H9 (cell line): ENCODE measurements at regions not wholly inside any gene's neighbourhood (a gene's known extent, or its start where the extent isn't known, plus 50 kb on each side); places are given as distances from the start of the nearest gene placed in this dataset.

Experiments
- DNase-seq: peaks from one replicate; pipeline ENCODE4 v3.0.0-alpha.2; 2017
- H2AFZ ChIP-seq: one replicate; pipeline ENCODE4 v1.6.1; 2013; ENCODE audit warnings: mild to moderate bottlenecking, low read length, control low read depth, moderate library complexity
- H2AK5ac ChIP-seq: 2 replicates; pipeline ENCODE4 v1.6.1; 2013; ENCODE audit warnings: low read length, control low read depth, mixed read lengths; ENCODE audit not compliant: insufficient read length
- H2BK120ac ChIP-seq: one replicate; pipeline ENCODE4 v1.6.1; 2013; ENCODE audit warnings: low read depth, mild to moderate bottlenecking, low read length, control low read depth, inconsistent platforms; ENCODE audit not compliant: poor library complexity, severe bottlenecking
- H2BK12ac ChIP-seq: 2 replicates; pipeline ENCODE4 v1.6.1; 2013; ENCODE audit warnings: low read length, control low read depth, mixed read lengths, low read depth; ENCODE audit not compliant: insufficient read length
- H2BK15ac ChIP-seq: 2 replicates; pipeline ENCODE4 v1.6.1; 2013; ENCODE audit warnings: low read depth, low read length, control low read depth
- H2BK20ac ChIP-seq: one replicate; pipeline ENCODE4 v1.6.1; 2013; ENCODE audit warnings: low read depth, mild to moderate bottlenecking, low read length, control low read depth, inconsistent platforms; ENCODE audit not compliant: poor library complexity, severe bottlenecking
- H2BK5ac ChIP-seq: 2 replicates; pipeline ENCODE4 v1.6.1; 2013; ENCODE audit warnings: low read length, control low read depth, mixed read lengths; ENCODE audit not compliant: insufficient read length
- H3K14ac ChIP-seq: 2 replicates; pipeline ENCODE4 v1.6.1; 2013; ENCODE audit warnings: low read length, control low read depth; ENCODE audit not compliant: insufficient read depth
- H3K18ac ChIP-seq: 2 replicates; pipeline ENCODE4 v1.6.1; 2013; ENCODE audit warnings: low read depth, mild to moderate bottlenecking, mixed read lengths, low read length, control low read depth; ENCODE audit not compliant: insufficient read length
- H3K23ac ChIP-seq: 2 replicates; pipeline ENCODE4 v1.6.1; 2013; ENCODE audit warnings: low read length, control low read depth, mixed read lengths, low read depth; ENCODE audit not compliant: insufficient read length
- H3K23me2 ChIP-seq: 2 replicates; pipeline ENCODE4 v1.6.1; 2013; ENCODE audit warnings: low read depth, mild to moderate bottlenecking, mixed read lengths, low read length, control low read depth; ENCODE audit not compliant: insufficient read length, poor library complexity, severe bottlenecking
- H3K27ac ChIP-seq: 2 replicates; pipeline ENCODE4 v1.5.1; 2013; ENCODE audit warnings: low read length, control low read depth, mixed read lengths, low read depth; ENCODE audit not compliant: insufficient read length
- H3K27me3 ChIP-seq: 2 replicates; pipeline ENCODE4 v1.6.1; 2013; ENCODE audit warnings: low read length, control low read depth, inconsistent platforms; ENCODE audit not compliant: insufficient read depth
- H3K4ac ChIP-seq: 2 replicates; pipeline ENCODE4 v1.6.1; 2013; ENCODE audit warnings: low read depth, mild to moderate bottlenecking, control low read depth, inconsistent platforms, low read length, moderate library complexity
- H3K4me1 ChIP-seq: 2 replicates; pipeline ENCODE4 v1.6.1; 2013; ENCODE audit warnings: low read length, control low read depth, inconsistent platforms; ENCODE audit not compliant: insufficient read depth
- H3K4me2 ChIP-seq: 2 replicates; pipeline ENCODE4 v1.6.1; 2013; ENCODE audit warnings: low read length, control low read depth, mixed read lengths; ENCODE audit not compliant: insufficient read length, insufficient read depth
- H3K56ac ChIP-seq: 2 replicates; pipeline ENCODE4 v1.6.1; 2013; ENCODE audit warnings: low read depth, mild to moderate bottlenecking, mixed read lengths, low read length, control low read depth; ENCODE audit not compliant: insufficient read length
- H3K79me1 ChIP-seq: 2 replicates; pipeline ENCODE4 v1.6.1; 2013; ENCODE audit warnings: low read depth, mild to moderate bottlenecking, moderate library complexity, low read length, control low read depth, inconsistent platforms; ENCODE audit not compliant: insufficient read depth, poor library complexity, severe bottlenecking
- H3K79me2 ChIP-seq: 2 replicates; pipeline ENCODE4 v1.6.1; 2013; ENCODE audit warnings: low read length, control low read depth, inconsistent platforms; ENCODE audit not compliant: insufficient read depth
- H3K9ac ChIP-seq: 2 replicates; pipeline ENCODE4 v1.6.1; 2013; ENCODE audit warnings: low read length, control low read depth, mixed read lengths; ENCODE audit not compliant: insufficient read length; ENCODE audit errors: extremely low read depth
- H3K9me3 ChIP-seq: one replicate; pipeline ENCODE4 v1.6.1; 2013; ENCODE audit warnings: low read depth, low read length, inconsistent platforms; ENCODE audit not compliant: control insufficient read depth
- H3T11ph ChIP-seq: one replicate; pipeline ENCODE4 v1.6.1; 2013; ENCODE audit warnings: mild to moderate bottlenecking, low read length, control low read depth, inconsistent platforms
- H4K20me1 ChIP-seq: one replicate; pipeline ENCODE4 v1.6.1; 2013; ENCODE audit not compliant: control insufficient read depth, insufficient read length, insufficient read depth
- H4K5ac ChIP-seq: 2 replicates; pipeline ENCODE4 v1.6.1; 2013; ENCODE audit warnings: low read depth, mild to moderate bottlenecking, mixed read lengths, low read length, control low read depth; ENCODE audit not compliant: insufficient read length
- H4K8ac ChIP-seq: replicated peaks from 2 replicates; pipeline ENCODE4 v1.6.1; 2013; ENCODE audit warnings: low read length, control low read depth, mixed read lengths, low read depth; ENCODE audit not compliant: insufficient read length
- H4K91ac ChIP-seq: 2 replicates; pipeline ENCODE4 v1.6.1; 2013; ENCODE audit warnings: low read depth, mild to moderate bottlenecking, moderate library complexity, mixed read lengths, low read length, control low read depth; ENCODE audit not compliant: insufficient read length
- H3K27ac Mint-ChIP-seq, 3 experiments: 2 replicates in 2 of 3; 3 replicates in 1 of 3; pipeline ENCODE4 v1.8.0; 2020 to 2021; ENCODE audit warnings: mixed read lengths in 3 of 3, mild to moderate bottlenecking in 1 of 3, moderate library complexity in 1 of 3
- H3K27me3 Mint-ChIP-seq: 2 replicates; pipeline ENCODE4 v1.8.0; 2021; ENCODE audit warnings: low read depth, mild to moderate bottlenecking, moderate library complexity, mixed read lengths
- H3K36me3 Mint-ChIP-seq, 3 experiments: 2 replicates in 2 of 3; 3 replicates in 1 of 3; pipeline ENCODE4 v1.8.0; 2020 to 2021; ENCODE audit warnings: low read depth in 3 of 3, mixed read lengths in 3 of 3; ENCODE audit not compliant: insufficient read depth in 1 of 3
- H3K4me1 Mint-ChIP-seq, 2 experiments: 2 replicates each; pipeline ENCODE4 v1.8.0; 2020; ENCODE audit warnings: mixed read lengths in 2 of 2
- H3K4me3 Mint-ChIP-seq, 2 experiments: 2 replicates in 1 of 2; 3 replicates in 1 of 2; pipeline ENCODE4 v1.8.0; 2020 to 2021; ENCODE audit warnings: mild to moderate bottlenecking in 2 of 2, mixed read lengths in 2 of 2, moderate library complexity in 1 of 2
- H3K9me3 Mint-ChIP-seq, 2 experiments: 2 replicates in 1 of 2; 3 replicates in 1 of 2; pipeline ENCODE4 v1.8.0; 2020; ENCODE audit warnings: mild to moderate bottlenecking in 2 of 2, mixed read lengths in 2 of 2, moderate library complexity in 1 of 2
- CTCF ChIP-seq: fragments of 200-600 bp; sonication (generic); conservative IDR thresholded peaks from 3 replicates; pipeline ENCODE4 v1.8.0; 2021; ENCODE audit warnings: antibody characterized with exemption, mild to moderate bottlenecking
- WGBS: extraction: QIAGEN DNeasy Blood & Tissue Kit; methylation state at CpG from one replicate; pipeline ENCODE4 v1.1.7; 2013; ENCODE audit warnings: missing lambda C conversion rate, low lambda C conversion rate, mixed read lengths; ENCODE audit not compliant: insufficient read length; ENCODE audit errors: extremely low coverage; 5-methylcytosine and 5-hydroxymethylcytosine counted together

GRCh38 chr4:188232428-188232827 lies 93.2 kb downstream of the TRIML1 start:
- Mint-ChIP-seq H3K36me3 (no peaks in the 10 kb centered on the region), H3K9me3 (no peaks in the 10 kb centered on the region), H3K27me3 (no peaks in the 10 kb centered on the region), H3K4me1 (no peaks in the 10 kb centered on the region), H3K4me3 (no peak overlapping the region), H3K27ac (no peak overlapping the region)
- H2BK15ac ChIP-seq = no peak overlapping the region
- TF ChIP-seq CTCF = no peak
- H4K5ac ChIP-seq = no peak overlapping the region
- no CpG with 5 or more reads among the region's 6 CpGs for WGBS
- H2AK5ac ChIP-seq = no peak overlapping the region
- no peak overlapping the region for H3K4me2 ChIP-seq
- no peak overlapping the region for H2BK5ac ChIP-seq
- no peak overlapping the region for H4K8ac ChIP-seq
- H2BK20ac ChIP-seq = no peak overlapping the region
- H3K23ac ChIP-seq = no peak overlapping the region
- no peak overlapping the region for H3K18ac ChIP-seq
- H2AFZ ChIP-seq = no peak overlapping the region
- no peaks in the 10 kb centered on the region for H3K9me3 ChIP-seq
- H3K14ac ChIP-seq = no peak overlapping the region
- no peaks in the 10 kb centered on the region for H4K20me1 ChIP-seq
- no peak for DNase-seq
- no peak overlapping the region for H2BK12ac ChIP-seq
- H3K4me1 ChIP-seq = no peaks in the 10 kb centered on the region
- H3K56ac ChIP-seq = no peak overlapping the region
- H3K9ac ChIP-seq = no peak overlapping the region
- H3K27ac ChIP-seq = no peak overlapping the region
- H3K23me2 ChIP-seq = no peaks in the 10 kb centered on the region
- no peaks in the 10 kb centered on the region for H3K79me1 ChIP-seq
- no peaks in the 10 kb centered on the region for H3K79me2 ChIP-seq
- H4K91ac ChIP-seq = no peak overlapping the region
- no peak overlapping the region for H3K4ac ChIP-seq
- H2BK120ac ChIP-seq = no peak overlapping the region
- no peak overlapping the region for H3T11ph ChIP-seq
- no peaks in the 10 kb centered on the region for H3K27me3 ChIP-seq
